ENCODE measurements at regions not wholly inside any gene's neighbourhood (a gene's known extent, or its start where the extent isn't known, plus 50 kb on each side); places are given as distances from the start of the nearest gene placed in this dataset.
A peak's percentile ranks its signal among the peaks of the same experiment; 100 is the strongest.

- no peak overlapping the region for H3K56ac ChIP-seq (replicated peaks; ENCODE audit: insufficient read length, low read depth, low read length)
- H2BK20ac ChIP-seq (ENCODE audit: low read length): no peak overlapping the region
- H3K14ac ChIP-seq (ENCODE audit: insufficient read length): no peak overlapping the region
- CTCF ChIA-PET (ENCODE audit: partially characterized antibody): interaction anchor here (0.6 to 2.8 kb wide), 20 partner anchors 8 to 1865 kb away, joined by 3 to 10 read pairs (median 3); no protein-coding TSS in a partner anchor
- no peak overlapping the region for H3K23ac ChIP-seq (ENCODE audit: insufficient read length)
- H4K91ac ChIP-seq (replicated peaks; ENCODE audit: insufficient read length, low read length): no peak overlapping the region
- POLR2A ChIA-PET (ENCODE audit: partially characterized antibody): no interaction called here
- H3K9me3 ChIP-seq (ENCODE audit: insufficient read depth in 2 of 2, low read depth in 1 of 2, low read length in 1 of 2): no peaks in the 10 kb centered on the region
- peak overlapping the region; percentile 50; the same call in 1 of the 2 replicates for H2BK15ac ChIP-seq (ENCODE audit: low read length)
- H3K27ac ChIP-seq (ENCODE audit: low read depth, low read length): no peak overlapping the region
- no peak overlapping the region for H2BK120ac ChIP-seq (replicated peaks; ENCODE audit: low read depth, low read length)
- H3K23me2 ChIP-seq (ENCODE audit: low read depth, low read length): no peaks in the 10 kb centered on the region
- H3K18ac ChIP-seq (ENCODE audit: extremely low read depth, low read length): no peak overlapping the region
- H4K20me1 ChIP-seq (replicated peaks in 1 of 2; ENCODE audit: control insufficient read depth in 1 of 2, insufficient read depth in 2 of 2, low read length in 2 of 2): no peaks in the 10 kb centered on the region
- no peak overlapping the region for H3K9ac ChIP-seq (replicated peaks in 1 of 4; ENCODE audit: extremely low read depth in 1 of 4, low read depth in 3 of 4, low read length in 3 of 4)
- no peaks in the 10 kb centered on the region for H3K36me3 ChIP-seq (ENCODE audit: control insufficient read depth in 2 of 4, insufficient read depth in 4 of 4, low read length in 3 of 4)
- no peak overlapping the region; the same call in 1 of the 2 replicates for H2BK12ac ChIP-seq (ENCODE audit: low read depth, low read length)
- H3K4me2 ChIP-seq (ENCODE audit: insufficient read depth in 1 of 2, low read depth in 2 of 2, low read length in 2 of 2): no peak overlapping the region
- TF ChIP-seq YY1 (IDR thresholded peaks at IDR 0.05; ENCODE audit: low read depth, low read length) (peak; percentile 38; the same call in 1 of the 2 replicates), PHF8 (conservative IDR thresholded peaks at IDR 0.05; ENCODE audit: low read depth, low read length) (no peak), RAD21 (IDR thresholded peaks at IDR 0.05 in 1 of 2, conservative IDR thresholded peaks at IDR 0.05 in 1 of 2; ENCODE audit: low read depth in 2 of 2, low read length in 2 of 2) (peak; percentile 52 to 68), TBP (IDR thresholded peaks at IDR 0.05; ENCODE audit: low read depth, low read length) (no peak), CTCF (IDR thresholded peaks at IDR 0.05; ENCODE audit: control extremely low read depth in 1 of 3, insufficient read depth in 1 of 3, low read depth in 1 of 3, low read length in 3 of 3) (peak; percentile 55 to 64 (median 56)), ATF2 (IDR thresholded peaks at IDR 0.05; ENCODE audit: low read length) (no peak)
- peak overlapping the region; percentile 65 for H3K4ac ChIP-seq (replicated peaks; ENCODE audit: insufficient read length, low read depth, low read length)
- no peak overlapping the region for H3K4me3 ChIP-seq (ENCODE audit: extremely low read depth in 1 of 4, insufficient read depth in 2 of 4, low read depth in 3 of 4, low read length in 4 of 4)
- no peak overlapping the region for H4K8ac ChIP-seq (ENCODE audit: extremely low read depth, insufficient read depth, low read length)
- no peaks in the 10 kb centered on the region for H3K79me1 ChIP-seq (ENCODE audit: low read depth, low read length)
- H2AFZ ChIP-seq (ENCODE audit: low read length): peak overlapping the region; percentile 97
- H3K79me2 ChIP-seq (ENCODE audit: control insufficient read depth in 1 of 2, insufficient read depth in 2 of 2, low read length in 2 of 2): no peaks in the 10 kb centered on the region
- H3K27me3 ChIP-seq (replicated peaks in 1 of 4; ENCODE audit: control insufficient read depth in 3 of 4, extremely low read depth in 1 of 4, insufficient read depth in 3 of 4, low read length in 3 of 4): no peaks in the 10 kb centered on the region
- H4K5ac ChIP-seq (ENCODE audit: insufficient read length, low read depth, low read length): no peak overlapping the region
- FAIRE-seq: no peak
- H3K4me1 ChIP-seq (replicated peaks in 1 of 4; ENCODE audit: control insufficient read depth in 3 of 4, insufficient read depth in 4 of 4, low read length in 3 of 4): no peaks in the 10 kb centered on the region
- WGBS, 2 experiments (ENCODE audit: extremely low coverage in 1 of 2, insufficient coverage in 1 of 2, insufficient read length in 1 of 2, insufficient replicate concordance in 2 of 2, low coverage in 1 of 2, low lambda C conversion rate in 2 of 2, missing lambda C conversion rate in 1 of 2): 65% methylated on average over 7 of the region's 7 CpGs; no CpG with 5 or more reads in 1 of the 2 experiments
- DNase-seq (ENCODE audit: low read depth in 1 of 2, low spot score in 2 of 2): peak; percentile 17 to 63
- no peak overlapping the region for H2BK5ac ChIP-seq (ENCODE audit: low read depth, low read length)
- H2AK5ac ChIP-seq (ENCODE audit: low read depth, low read length): no peak overlapping the region
These were observed 147.1 kb upstream of the GHITM start for GRCh38 chr10:83991986-83992753.
